ENCODE measurements at regions not wholly inside any gene's neighbourhood (a gene's known extent, or its start where the extent isn't known, plus 50 kb on each side); places are given as distances from the start of the nearest gene placed in this dataset.
"Not testable (repeated sequence)": the region's sequence is repeated elsewhere in the genome, so short reads cannot be mapped to it uniquely, and the experiment has no call there.

GRCh38 chr2:111605798-111606197 lies 278.2 kb downstream of the ANAPC1 start:
- TF ChIP-seq EZH2 (IDR thresholded peaks at IDR 0.05; ENCODE audit: low read length, missing control alignments); CTCF (conservative IDR thresholded peaks at IDR 0.05 in 1 of 2, IDR thresholded peaks at IDR 0.05 in 1 of 2; ENCODE audit: low read depth in 1 of 2, low read length in 2 of 2): not testable (repeated sequence)
